MM.1S (cell line): ENCODE measurements at regions not wholly inside any gene's neighbourhood (a gene's known extent, or its start where the extent isn't known, plus 50 kb on each side); places are given as distances from the start of the nearest gene placed in this dataset.

ENCODE experiments used
- EZH2 ChIP-seq: fragments of 300-600 bp; sonication (generic); optimal IDR thresholded peaks from 2 replicates; pipeline ENCODE3; 2017; ENCODE audit warnings: low read depth, mild to moderate bottlenecking, antibody characterized with exemption, low read length, mixed read lengths
- EZH2phosphoT487 ChIP-seq: fragments of 300-600 bp; sonication (generic); IDR thresholded peaks from 2 replicates; pipeline ENCODE4 v1.6.1; 2018; ENCODE audit warnings: antibody characterized with exemption, low read length
- TF ChIP-seq, protein P1 (sequence below): fragments of 300-600 bp; sonication (generic); IDR thresholded peaks from 2 replicates; pipeline ENCODE4 v1.5.1; 2016; ENCODE audit warnings: antibody characterized with exemption, low read length, mixed read lengths

- TF ChIP-seq, protein P1, sequence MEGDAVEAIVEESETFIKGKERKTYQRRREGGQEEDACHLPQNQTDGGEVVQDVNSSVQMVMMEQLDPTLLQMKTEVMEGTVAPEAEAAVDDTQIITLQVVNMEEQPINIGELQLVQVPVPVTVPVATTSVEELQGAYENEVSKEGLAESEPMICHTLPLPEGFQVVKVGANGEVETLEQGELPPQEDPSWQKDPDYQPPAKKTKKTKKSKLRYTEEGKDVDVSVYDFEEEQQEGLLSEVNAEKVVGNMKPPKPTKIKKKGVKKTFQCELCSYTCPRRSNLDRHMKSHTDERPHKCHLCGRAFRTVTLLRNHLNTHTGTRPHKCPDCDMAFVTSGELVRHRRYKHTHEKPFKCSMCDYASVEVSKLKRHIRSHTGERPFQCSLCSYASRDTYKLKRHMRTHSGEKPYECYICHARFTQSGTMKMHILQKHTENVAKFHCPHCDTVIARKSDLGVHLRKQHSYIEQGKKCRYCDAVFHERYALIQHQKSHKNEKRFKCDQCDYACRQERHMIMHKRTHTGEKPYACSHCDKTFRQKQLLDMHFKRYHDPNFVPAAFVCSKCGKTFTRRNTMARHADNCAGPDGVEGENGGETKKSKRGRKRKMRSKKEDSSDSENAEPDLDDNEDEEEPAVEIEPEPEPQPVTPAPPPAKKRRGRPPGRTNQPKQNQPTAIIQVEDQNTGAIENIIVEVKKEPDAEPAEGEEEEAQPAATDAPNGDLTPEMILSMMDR = no peak
- TF ChIP-seq EZH2 (no peak), EZH2phosphoT487 (no peak)
Observed at GRCh38 chr7:90007001-90007654, 147.1 kb upstream of the STEAP1 start.
